ENCODE measurements at regions not wholly inside any gene's neighbourhood (a gene's known extent, or its start where the extent isn't known, plus 50 kb on each side); places are given as distances from the start of the nearest gene placed in this dataset.

DNA sequence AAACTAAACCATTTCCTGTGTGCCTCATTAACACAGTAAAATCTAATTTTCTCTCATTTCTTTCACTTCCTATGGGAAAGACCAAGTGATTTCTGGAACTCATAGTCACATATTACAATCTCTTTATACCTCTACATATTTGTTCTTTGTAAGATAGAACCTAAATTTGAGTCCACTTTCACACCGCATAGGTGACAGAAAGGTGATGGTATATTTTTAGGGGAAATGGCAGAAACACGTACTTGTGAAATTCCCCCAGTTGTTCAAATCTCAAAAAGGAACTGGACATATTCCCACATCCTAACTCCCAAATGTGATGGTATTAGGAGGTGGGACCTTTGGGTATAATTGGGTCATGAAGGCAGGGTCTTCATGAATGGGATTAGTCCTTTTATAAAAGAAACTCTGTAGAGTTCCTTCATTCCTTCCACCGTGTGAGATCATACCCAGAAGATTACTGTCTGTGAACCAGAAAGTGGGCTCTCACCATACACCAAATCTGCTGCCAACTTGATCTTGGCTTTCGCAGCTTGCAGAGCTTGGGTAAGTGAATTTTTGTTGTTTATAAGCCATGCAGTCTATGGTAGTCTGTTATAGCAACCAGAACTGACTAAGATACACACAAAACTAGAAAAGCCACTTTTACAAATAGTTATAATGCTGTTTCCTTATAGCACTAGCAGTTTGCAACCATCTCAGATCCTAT lies 542.1 kb downstream of the DSC3 start:
- TF ChIP-seq, protein P1, sequence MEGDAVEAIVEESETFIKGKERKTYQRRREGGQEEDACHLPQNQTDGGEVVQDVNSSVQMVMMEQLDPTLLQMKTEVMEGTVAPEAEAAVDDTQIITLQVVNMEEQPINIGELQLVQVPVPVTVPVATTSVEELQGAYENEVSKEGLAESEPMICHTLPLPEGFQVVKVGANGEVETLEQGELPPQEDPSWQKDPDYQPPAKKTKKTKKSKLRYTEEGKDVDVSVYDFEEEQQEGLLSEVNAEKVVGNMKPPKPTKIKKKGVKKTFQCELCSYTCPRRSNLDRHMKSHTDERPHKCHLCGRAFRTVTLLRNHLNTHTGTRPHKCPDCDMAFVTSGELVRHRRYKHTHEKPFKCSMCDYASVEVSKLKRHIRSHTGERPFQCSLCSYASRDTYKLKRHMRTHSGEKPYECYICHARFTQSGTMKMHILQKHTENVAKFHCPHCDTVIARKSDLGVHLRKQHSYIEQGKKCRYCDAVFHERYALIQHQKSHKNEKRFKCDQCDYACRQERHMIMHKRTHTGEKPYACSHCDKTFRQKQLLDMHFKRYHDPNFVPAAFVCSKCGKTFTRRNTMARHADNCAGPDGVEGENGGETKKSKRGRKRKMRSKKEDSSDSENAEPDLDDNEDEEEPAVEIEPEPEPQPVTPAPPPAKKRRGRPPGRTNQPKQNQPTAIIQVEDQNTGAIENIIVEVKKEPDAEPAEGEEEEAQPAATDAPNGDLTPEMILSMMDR (IDR thresholded peaks at IDR 0.05) = no peak
- no peak for TF ChIP-seq ZFX (IDR thresholded peaks at IDR 0.05; ENCODE audit: borderline replicate concordance)
